ENCODE measurements at regions not wholly inside any gene's neighbourhood (a gene's known extent, or its start where the extent isn't known, plus 50 kb on each side); places are given as distances from the start of the nearest gene placed in this dataset.

GRCh38 chr17:79365351-79365750, 245.5 kb downstream of the RBFOX3 start:
- no peak for ATAC-seq
- no peaks in the 10 kb centered on the region for H3K9me3 ChIP-seq (ENCODE audit: control insufficient read depth, low read length, poor library complexity, severe bottlenecking)
- no peak overlapping the region for H3K27ac Mint-ChIP-seq
- peaks cover 78% of the 10 kb centered on the region for H3K27me3 Mint-ChIP-seq
- DNase-seq = no peak
- H3K4me1 Mint-ChIP-seq = peaks cover 4% of the 10 kb centered on the region
- no peak overlapping the region for H3K4me3 Mint-ChIP-seq
- H3K36me3 Mint-ChIP-seq (ENCODE audit: low read depth) = peaks cover 2% of the 10 kb centered on the region

- H3K9me3 ChIP-seq (ENCODE audit: control insufficient read depth, low read length, poor library complexity, severe bottlenecking) = no peaks in the 10 kb centered on the region
- Mint-ChIP-seq H3K4me3 (no peak overlapping the region), H3K27me3 (peaks cover 79% of the 10 kb centered on the region), H3K4me1 (peaks cover 3% of the 10 kb centered on the region), H3K36me3 (ENCODE audit: low read depth) (peaks cover 2% of the 10 kb centered on the region), H3K27ac (no peak overlapping the region)
- no peak for ATAC-seq
- DNase-seq = no peak
These were observed 246.3 kb downstream of the RBFOX3 start for GRCh38 chr17:79364315-79365094.

- no peak for DNase-seq
- Mint-ChIP-seq H3K27ac (no peak overlapping the region), H3K36me3 (ENCODE audit: low read depth) (peaks cover 2% of the 10 kb centered on the region), H3K27me3 (peaks cover 79% of the 10 kb centered on the region), H3K4me1 (peaks cover 3% of the 10 kb centered on the region), H3K4me3 (no peak overlapping the region)
- ATAC-seq = no peak
- H3K9me3 ChIP-seq (ENCODE audit: control insufficient read depth, low read length, poor library complexity, severe bottlenecking) = no peaks in the 10 kb centered on the region
These were observed 247.1 kb downstream of the RBFOX3 start for GRCh38 chr17:79363552-79364275.

- Mint-ChIP-seq H3K4me1 (peaks cover 3% of the 10 kb centered on the region), H3K27ac (no peak overlapping the region), H3K36me3 (ENCODE audit: low read depth) (peaks cover 4% of the 10 kb centered on the region), H3K4me3 (no peak overlapping the region), H3K27me3 (peaks cover 79% of the 10 kb centered on the region)
- ATAC-seq = no peak
- no peaks in the 10 kb centered on the region for H3K9me3 ChIP-seq (ENCODE audit: control insufficient read depth, low read length, poor library complexity, severe bottlenecking)
- DNase-seq = no peak
These were observed 248.0 kb downstream of the RBFOX3 start for GRCh38 chr17:79362772-79363305.

GRCh38 chr17:79361873-79362771, 248.7 kb downstream of the RBFOX3 start:
- no peak overlapping the region for H3K4me3 Mint-ChIP-seq
- H3K9me3 ChIP-seq (ENCODE audit: control insufficient read depth, low read length, poor library complexity, severe bottlenecking) = no peaks in the 10 kb centered on the region
- DNase-seq (no peak), ATAC-seq (no peak)
- H3K27me3 Mint-ChIP-seq = peaks cover 78% of the 10 kb centered on the region
- peaks cover 4% of the 10 kb centered on the region for H3K36me3 Mint-ChIP-seq (ENCODE audit: low read depth)
- no peak overlapping the region for H3K27ac Mint-ChIP-seq
- peaks cover 3% of the 10 kb centered on the region for H3K4me1 Mint-ChIP-seq

- peaks cover 4% of the 10 kb centered on the region for H3K36me3 Mint-ChIP-seq (ENCODE audit: low read depth)
- H3K27me3 Mint-ChIP-seq = peaks cover 78% of the 10 kb centered on the region
- H3K27ac Mint-ChIP-seq = no peak overlapping the region
- no peak overlapping the region for H3K4me3 Mint-ChIP-seq
- H3K4me1 Mint-ChIP-seq = peaks cover 3% of the 10 kb centered on the region
- ATAC-seq (no peak), DNase-seq (no peak)
- no peaks in the 10 kb centered on the region for H3K9me3 ChIP-seq (ENCODE audit: control insufficient read depth, low read length, poor library complexity, severe bottlenecking)
These were observed 249.6 kb downstream of the RBFOX3 start for GRCh38 chr17:79361221-79361734.

GRCh38 chr17:79360196-79360595, 250.7 kb downstream of the RBFOX3 start:
- DNase-seq = no peak
- Mint-ChIP-seq H3K4me3 (no peak overlapping the region), H3K36me3 (ENCODE audit: low read depth) (peaks cover 4% of the 10 kb centered on the region), H3K4me1 (peaks cover 3% of the 10 kb centered on the region), H3K27me3 (peaks cover 79% of the 10 kb centered on the region), H3K27ac (no peak overlapping the region)
- H3K9me3 ChIP-seq (ENCODE audit: control insufficient read depth, low read length, poor library complexity, severe bottlenecking) = no peaks in the 10 kb centered on the region
- no peak for ATAC-seq

- H3K36me3 Mint-ChIP-seq (ENCODE audit: low read depth) = peaks cover 4% of the 10 kb centered on the region
- H3K4me1 Mint-ChIP-seq = no peaks in the 10 kb centered on the region
- no peak overlapping the region for H3K4me3 Mint-ChIP-seq
- DNase-seq (no peak), ATAC-seq (no peak)
- H3K27ac Mint-ChIP-seq = no peak overlapping the region
- no peaks in the 10 kb centered on the region for H3K9me3 ChIP-seq (ENCODE audit: control insufficient read depth, low read length, poor library complexity, severe bottlenecking)
- peaks cover 70% of the 10 kb centered on the region for H3K27me3 Mint-ChIP-seq
These were observed 253.9 kb downstream of the RBFOX3 start for GRCh38 chr17:79356839-79357447.

- peaks cover 2% of the 10 kb centered on the region for H3K36me3 Mint-ChIP-seq (ENCODE audit: low read depth)
- H3K9me3 ChIP-seq (ENCODE audit: control insufficient read depth, low read length, poor library complexity, severe bottlenecking) = no peaks in the 10 kb centered on the region
- no peak for ATAC-seq
- DNase-seq = no peak
- H3K4me1 Mint-ChIP-seq = peaks cover 1% of the 10 kb centered on the region
- H3K27ac Mint-ChIP-seq = no peak overlapping the region
- peaks cover 74% of the 10 kb centered on the region for H3K27me3 Mint-ChIP-seq
- no peak overlapping the region for H3K4me3 Mint-ChIP-seq
These were observed 255.7 kb downstream of the RBFOX3 start for GRCh38 chr17:79355165-79355564.

GRCh38 chr17:79354173-79354820, 256.6 kb downstream of the RBFOX3 start:
- ATAC-seq (no peak), DNase-seq (no peak)
- Mint-ChIP-seq H3K4me1 (peaks cover 4% of the 10 kb centered on the region), H3K27me3 (peaks cover 74% of the 10 kb centered on the region), H3K4me3 (no peak overlapping the region), H3K36me3 (ENCODE audit: low read depth) (peaks cover 2% of the 10 kb centered on the region), H3K27ac (no peak overlapping the region)
- H3K9me3 ChIP-seq (ENCODE audit: control insufficient read depth, low read length, poor library complexity, severe bottlenecking) = no peaks in the 10 kb centered on the region

GRCh38 chr17:79353548-79353947, 257.3 kb downstream of the RBFOX3 start:
- DNase-seq = no peak
- H3K4me1 Mint-ChIP-seq = peaks cover 5% of the 10 kb centered on the region
- no peak overlapping the region for H3K4me3 Mint-ChIP-seq
- ATAC-seq = no peak
- H3K9me3 ChIP-seq (ENCODE audit: control insufficient read depth, low read length, poor library complexity, severe bottlenecking) = no peaks in the 10 kb centered on the region
- H3K27me3 Mint-ChIP-seq = peaks cover 75% of the 10 kb centered on the region
- peaks cover 4% of the 10 kb centered on the region for H3K36me3 Mint-ChIP-seq (ENCODE audit: low read depth)
- no peak overlapping the region for H3K27ac Mint-ChIP-seq

- Mint-ChIP-seq H3K4me1 (peaks cover 5% of the 10 kb centered on the region), H3K4me3 (no peak overlapping the region), H3K27ac (no peak overlapping the region), H3K36me3 (ENCODE audit: low read depth) (peaks cover 2% of the 10 kb centered on the region), H3K27me3 (peaks cover 74% of the 10 kb centered on the region)
- H3K9me3 ChIP-seq (ENCODE audit: control insufficient read depth, low read length, poor library complexity, severe bottlenecking) = no peaks in the 10 kb centered on the region
- ATAC-seq (no peak), DNase-seq (no peak)
These were observed 257.8 kb downstream of the RBFOX3 start for GRCh38 chr17:79353016-79353415.

Data from T-helper 17 cell (primary cell).